Effector memory CD4-positive, alpha-beta T cell (primary cell): ENCODE measurements at regions not wholly inside any gene's neighbourhood (a gene's known extent, or its start where the extent isn't known, plus 50 kb on each side); places are given as distances from the start of the nearest gene placed in this dataset.
"Not testable (repeated sequence)": the region's sequence is repeated elsewhere in the genome, so short reads cannot be mapped to it uniquely, and the experiment has no call there.

ENCODE experiments used
- DNase-seq, 3 donors: peaks; one replicate each; pipeline ENCODE4 v3.0.0-alpha.2; 2020
- H3K27ac ChIP-seq: 2 replicates; pipeline ENCODE4 v1.7.0; 2013; ENCODE audit warnings: mild to moderate bottlenecking, low read length, moderate library complexity; ENCODE audit not compliant: insufficient read depth, poor library complexity, severe bottlenecking
- H3K27me3 ChIP-seq: replicated peaks from 2 replicates; pipeline ENCODE4 v1.7.0; 2013; ENCODE audit warnings: mild to moderate bottlenecking, low read length; ENCODE audit not compliant: insufficient read depth, control insufficient read depth, poor library complexity, severe bottlenecking
- H3K36me3 ChIP-seq: 2 replicates; pipeline ENCODE4 v1.7.0; 2013; ENCODE audit warnings: mild to moderate bottlenecking, low read length, moderate library complexity; ENCODE audit not compliant: control insufficient read depth, insufficient read depth
- H3K4me1 ChIP-seq: 2 replicates; pipeline ENCODE4 v1.7.0; 2013; ENCODE audit warnings: low read length, mild to moderate bottlenecking; ENCODE audit not compliant: control insufficient read depth, insufficient read depth, poor library complexity, severe bottlenecking
- H3K4me3 ChIP-seq: 2 replicates; pipeline ENCODE4 v1.7.0; 2013; ENCODE audit warnings: low read length, low read depth, mild to moderate bottlenecking; ENCODE audit not compliant: insufficient read depth, poor library complexity, severe bottlenecking
- H3K9me3 ChIP-seq: 2 replicates; pipeline ENCODE4 v1.7.0; 2013; ENCODE audit warnings: mild to moderate bottlenecking, low read length, moderate library complexity; ENCODE audit not compliant: control insufficient read depth

DNA sequence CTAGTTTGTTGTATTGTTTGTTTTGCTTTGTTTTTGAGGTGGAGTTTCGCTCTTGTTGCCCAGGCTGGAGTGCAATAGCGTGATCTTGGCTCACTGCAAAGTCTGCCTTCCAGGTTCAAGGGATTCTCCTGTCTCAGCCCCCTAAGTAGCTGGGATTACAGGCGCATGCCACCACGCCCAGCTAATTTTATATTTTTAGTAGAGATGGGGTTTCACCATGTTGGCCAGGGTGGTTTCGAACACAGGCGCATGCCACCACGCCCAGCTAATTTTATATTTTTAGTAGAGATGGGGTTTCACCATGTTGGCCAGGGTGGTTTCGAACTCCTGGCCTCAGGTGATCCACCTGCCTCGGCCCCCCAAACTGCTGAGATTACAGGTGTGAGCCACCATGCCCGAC is 85.4 kb upstream of the SGK1 start:
- not testable (repeated sequence) for DNase-seq, H3K9me3 ChIP-seq, H3K36me3 ChIP-seq, H3K27me3 ChIP-seq, H3K27ac ChIP-seq, H3K4me3 ChIP-seq, H3K4me1 ChIP-seq

DNA sequence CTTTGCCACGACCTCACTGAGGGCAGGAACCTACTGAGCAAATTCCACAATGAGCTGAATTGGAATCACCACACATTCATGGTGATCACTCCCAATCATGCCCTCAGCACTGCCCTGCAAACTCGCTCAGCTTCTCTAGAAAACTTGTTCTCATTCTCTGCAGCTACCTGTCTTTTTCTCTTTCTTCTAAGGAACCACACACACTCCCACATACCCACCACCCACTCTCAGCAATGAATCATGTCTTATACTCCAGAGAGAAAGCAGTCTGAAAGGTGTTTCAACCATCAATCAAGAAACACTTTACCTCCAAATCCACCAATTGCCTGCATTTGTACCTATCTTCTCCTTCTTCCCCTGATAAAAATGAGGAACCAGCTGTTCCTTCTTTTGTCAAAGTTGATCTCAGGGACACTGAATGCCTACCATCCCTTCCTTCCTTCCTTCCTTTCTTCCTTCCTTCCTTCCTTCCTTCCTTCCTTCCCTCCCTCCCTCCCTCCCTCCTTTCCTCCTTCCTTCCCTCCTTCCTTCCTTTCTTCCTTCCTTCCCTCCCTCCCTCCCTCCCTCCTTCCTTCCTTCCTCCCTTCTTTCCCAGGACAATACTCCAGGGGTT is 84.6 kb upstream of the SGK1 start:
- no peak overlapping the region for H3K27ac ChIP-seq
- DNase-seq: no peak
- no peaks in the 10 kb centered on the region for H3K27me3 ChIP-seq
- H3K4me3 ChIP-seq: no peak overlapping the region
- H3K9me3 ChIP-seq: no peaks in the 10 kb centered on the region
- H3K36me3 ChIP-seq: no peaks in the 10 kb centered on the region
- H3K4me1 ChIP-seq: no peaks in the 10 kb centered on the region

DNA sequence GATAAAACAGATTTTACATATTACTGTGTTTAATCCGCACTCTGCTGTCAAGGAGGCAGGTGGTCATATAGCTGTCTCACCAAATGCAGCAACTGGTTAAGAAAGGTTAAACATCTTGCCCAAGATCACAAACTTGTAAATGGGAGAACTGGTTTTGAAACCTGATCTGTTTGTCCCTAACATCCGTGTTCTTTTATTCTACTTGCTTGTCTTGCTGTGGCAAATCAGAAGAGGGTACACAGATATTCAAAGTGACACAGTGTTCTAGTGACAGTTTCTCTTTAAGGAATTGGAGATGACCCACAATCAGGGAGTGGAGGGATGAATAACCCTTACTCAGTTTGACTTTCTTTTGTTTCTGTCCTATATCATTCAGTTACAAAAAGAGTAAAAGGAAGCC is 83.0 kb upstream of the SGK1 start:
- Histone ChIP-seq H3K4me3 (no peak overlapping the region), H3K27me3 (no peaks in the 10 kb centered on the region), H3K9me3 (no peaks in the 10 kb centered on the region), H3K4me1 (no peaks in the 10 kb centered on the region), H3K27ac (no peak overlapping the region), H3K36me3 (no peaks in the 10 kb centered on the region)
- DNase-seq: no peak

DNA sequence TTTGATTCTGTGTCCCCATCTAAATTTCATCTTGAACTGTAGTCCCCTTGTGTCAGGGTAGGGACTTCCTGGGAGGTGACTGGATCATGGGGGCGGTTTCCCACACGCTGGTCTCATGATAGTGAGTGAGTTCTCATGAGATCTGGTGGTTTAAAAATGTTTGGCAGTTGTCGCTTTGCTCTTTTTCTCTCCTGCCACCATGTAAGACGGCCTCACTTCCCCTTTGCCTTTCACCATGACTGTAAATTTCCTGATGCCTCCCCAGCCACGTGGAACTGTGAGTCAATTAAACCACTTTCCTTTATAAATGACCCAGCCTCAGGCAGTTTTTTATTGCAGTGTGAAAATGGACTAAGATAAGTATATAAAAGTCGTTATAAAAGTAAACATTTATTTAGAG is 80.5 kb upstream of the SGK1 start:
- Histone ChIP-seq H3K27ac (no peak overlapping the region), H3K36me3 (no peaks in the 10 kb centered on the region), H3K4me1 (no peaks in the 10 kb centered on the region), H3K4me3 (no peak overlapping the region), H3K27me3 (no peaks in the 10 kb centered on the region), H3K9me3 (no peaks in the 10 kb centered on the region)
- DNase-seq: no peak

DNA sequence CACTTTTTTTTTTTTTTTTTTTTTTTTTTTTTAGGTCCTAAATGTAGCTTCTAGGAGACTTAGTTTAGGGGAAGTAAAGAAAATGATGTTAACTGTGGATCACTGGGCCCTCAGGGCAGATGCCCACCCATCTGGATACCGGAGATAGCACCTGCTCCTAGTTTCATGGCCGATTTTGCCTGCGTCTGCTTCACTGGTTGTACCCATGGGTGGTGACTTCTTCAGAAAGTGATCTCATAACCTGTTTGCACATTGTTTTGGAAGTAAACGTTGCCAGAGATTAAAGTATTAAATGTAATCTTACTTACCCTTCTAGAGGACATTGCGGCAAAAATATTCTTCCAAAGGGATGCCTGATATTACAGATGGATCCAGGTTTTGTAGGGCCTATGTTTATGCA is 79.8 kb upstream of the SGK1 start:
- Histone ChIP-seq H3K9me3 (no peaks in the 10 kb centered on the region), H3K36me3 (no peaks in the 10 kb centered on the region), H3K4me3 (no peak overlapping the region), H3K4me1 (no peaks in the 10 kb centered on the region), H3K27me3 (no peaks in the 10 kb centered on the region), H3K27ac (no peak overlapping the region)
- DNase-seq: no peak

DNA sequence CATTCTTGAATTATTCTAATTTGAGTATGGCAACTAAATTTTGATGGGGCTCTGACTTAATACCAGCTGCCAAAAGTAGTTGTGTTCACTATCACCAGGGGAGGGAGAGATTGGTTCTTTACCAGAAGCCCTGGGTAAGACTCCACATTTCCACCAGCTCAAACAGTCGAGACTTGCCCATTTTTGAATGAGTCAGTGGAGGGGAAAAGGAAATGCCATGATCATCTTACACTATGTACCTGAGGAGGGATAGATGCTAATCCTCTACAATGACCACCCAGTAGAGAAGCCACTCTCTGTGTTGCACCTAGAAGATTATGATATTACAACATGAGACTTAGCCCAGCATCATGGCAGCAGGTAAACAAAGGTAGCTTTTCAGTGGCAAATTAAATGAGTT is 77.0 kb upstream of the SGK1 start:
- H3K27me3 ChIP-seq: no peaks in the 10 kb centered on the region
- no peaks in the 10 kb centered on the region for H3K36me3 ChIP-seq
- no peaks in the 10 kb centered on the region for H3K4me1 ChIP-seq
- H3K9me3 ChIP-seq: no peaks in the 10 kb centered on the region
- no peak overlapping the region for H3K27ac ChIP-seq
- no peak overlapping the region for H3K4me3 ChIP-seq
- DNase-seq: no peak

DNA sequence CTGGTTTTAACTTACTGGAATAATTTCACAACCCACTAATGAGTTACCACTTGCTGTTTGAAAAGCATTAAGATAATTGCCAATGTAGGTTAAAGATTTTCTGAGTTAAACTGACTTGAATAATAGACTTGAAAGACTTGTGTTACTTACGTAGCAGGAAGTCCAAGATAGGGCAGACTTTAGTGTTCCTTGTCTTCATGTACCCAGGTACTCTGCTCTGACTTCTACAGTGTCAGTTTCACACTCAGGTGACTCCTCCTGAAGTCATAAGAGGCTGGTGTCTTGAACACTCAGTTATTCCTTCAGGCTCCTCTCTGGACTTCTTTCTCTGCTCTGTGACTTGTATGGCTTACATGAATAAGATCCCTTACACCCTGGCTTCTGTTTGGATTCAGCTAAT is 76.3 kb upstream of the SGK1 start:
- no peaks in the 10 kb centered on the region for H3K4me1 ChIP-seq
- H3K36me3 ChIP-seq: no peaks in the 10 kb centered on the region
- no peak for DNase-seq
- H3K4me3 ChIP-seq: no peak overlapping the region
- no peaks in the 10 kb centered on the region for H3K27me3 ChIP-seq
- no peaks in the 10 kb centered on the region for H3K9me3 ChIP-seq
- H3K27ac ChIP-seq: no peak overlapping the region

DNA sequence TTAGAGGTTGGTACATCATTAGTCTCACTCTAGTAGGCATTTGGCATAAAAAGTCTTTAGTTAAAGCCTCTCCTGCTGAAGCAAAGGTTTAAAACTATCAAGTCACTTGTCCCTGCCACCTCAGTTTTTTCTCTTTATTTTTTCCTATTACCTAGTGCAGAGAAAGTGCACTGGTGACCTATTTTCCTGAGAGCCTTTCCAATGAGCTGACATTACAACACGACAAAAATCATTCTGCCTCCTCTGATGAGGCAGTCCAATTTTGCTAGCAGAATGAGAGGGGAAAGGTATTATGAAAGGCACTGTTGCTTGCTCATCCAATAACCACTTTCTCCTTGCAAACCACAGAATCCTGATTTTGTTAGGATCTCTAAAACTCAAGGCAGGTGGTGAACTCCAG is 73.3 kb upstream of the SGK1 start:
- H3K27ac ChIP-seq: no peak overlapping the region
- no peaks in the 10 kb centered on the region for H3K27me3 ChIP-seq
- DNase-seq: no peak
- H3K4me1 ChIP-seq: no peaks in the 10 kb centered on the region
- H3K4me3 ChIP-seq: no peak overlapping the region
- H3K36me3 ChIP-seq: no peaks in the 10 kb centered on the region
- no peaks in the 10 kb centered on the region for H3K9me3 ChIP-seq

DNA sequence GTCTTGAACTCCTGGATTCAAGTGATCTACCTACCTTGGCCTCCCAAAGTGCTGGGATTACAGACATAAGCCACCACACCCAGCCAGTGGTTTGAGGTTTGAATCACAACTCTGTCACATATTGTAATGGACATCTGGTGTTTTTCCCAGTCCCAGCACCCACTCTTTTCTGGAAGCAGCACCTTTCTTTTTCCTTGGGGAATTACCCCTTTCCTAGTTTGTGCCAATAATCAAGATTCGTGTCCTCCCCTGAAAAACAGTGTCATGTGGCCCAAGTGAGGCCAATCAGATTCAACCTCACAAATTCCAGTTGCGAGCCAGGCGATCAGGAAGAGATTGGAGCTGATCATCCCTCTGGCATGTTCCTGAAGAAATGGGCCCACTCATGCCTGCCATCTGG is 71.7 kb upstream of the SGK1 start:
- Histone ChIP-seq H3K9me3 (no peaks in the 10 kb centered on the region), H3K27me3 (no peaks in the 10 kb centered on the region), H3K36me3 (no peaks in the 10 kb centered on the region), H3K27ac (no peak overlapping the region), H3K4me1 (no peaks in the 10 kb centered on the region), H3K4me3 (no peak overlapping the region)
- no peak for DNase-seq

DNA sequence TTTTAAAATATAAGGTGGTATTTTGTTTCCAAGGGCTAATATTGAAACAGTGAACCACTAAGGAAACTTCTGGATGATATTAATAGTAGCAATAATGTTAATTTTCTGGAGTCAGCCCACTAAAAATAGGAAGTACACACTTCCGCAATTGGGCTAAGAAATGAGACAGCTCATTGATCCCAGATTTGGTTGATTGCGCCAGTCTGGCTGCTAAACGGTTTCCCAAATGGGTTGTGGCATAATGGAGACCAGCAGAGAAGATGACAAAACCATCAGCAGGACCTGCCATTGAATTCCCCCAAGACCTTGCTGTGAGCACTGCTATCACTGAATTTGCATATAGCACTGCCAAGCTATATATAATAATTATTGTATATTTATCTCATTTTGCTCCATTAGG is 71.2 kb upstream of the SGK1 start:
- Histone ChIP-seq H3K4me1 (no peaks in the 10 kb centered on the region), H3K4me3 (no peak overlapping the region), H3K9me3 (no peaks in the 10 kb centered on the region), H3K27me3 (no peaks in the 10 kb centered on the region), H3K36me3 (no peaks in the 10 kb centered on the region), H3K27ac (no peak overlapping the region)
- DNase-seq: no peak

DNA sequence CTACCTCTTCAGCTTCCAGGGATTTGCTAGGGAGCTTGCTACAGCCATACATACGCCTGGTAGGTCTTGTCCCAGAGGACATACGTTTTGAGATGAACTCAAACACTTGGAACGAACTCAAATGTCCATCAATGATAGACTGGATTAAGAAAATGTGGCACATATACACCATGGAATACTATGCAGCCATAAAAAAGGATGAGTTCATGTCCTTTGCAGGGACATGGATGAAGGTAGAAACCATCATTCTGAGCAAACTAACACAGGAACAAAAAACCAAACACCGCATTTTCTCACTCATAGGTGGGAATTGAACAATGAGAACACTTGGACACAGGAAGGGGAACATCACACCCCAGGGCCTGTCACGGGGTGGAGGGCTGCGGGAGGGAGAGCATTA is 68.6 kb upstream of the SGK1 start:
- H3K36me3 ChIP-seq, H3K27me3 ChIP-seq, H3K4me3 ChIP-seq, H3K27ac ChIP-seq, H3K4me1 ChIP-seq, H3K9me3 ChIP-seq, DNase-seq: not testable (repeated sequence)
